H9 (cell line): ENCODE measurements at regions not wholly inside any gene's neighbourhood (a gene's known extent, or its start where the extent isn't known, plus 50 kb on each side); places are given as distances from the start of the nearest gene placed in this dataset.

Experiments used
- DNase-seq: peaks from one replicate; pipeline ENCODE4 v3.0.0-alpha.2; 2017
- H2AFZ ChIP-seq: one replicate; pipeline ENCODE4 v1.6.1; 2013; ENCODE audit warnings: mild to moderate bottlenecking, low read length, control low read depth, moderate library complexity
- H2AK5ac ChIP-seq: 2 replicates; pipeline ENCODE4 v1.6.1; 2013; ENCODE audit warnings: low read length, control low read depth, mixed read lengths; ENCODE audit not compliant: insufficient read length
- H2BK120ac ChIP-seq: one replicate; pipeline ENCODE4 v1.6.1; 2013; ENCODE audit warnings: low read depth, mild to moderate bottlenecking, low read length, control low read depth, inconsistent platforms; ENCODE audit not compliant: poor library complexity, severe bottlenecking
- H2BK12ac ChIP-seq: 2 replicates; pipeline ENCODE4 v1.6.1; 2013; ENCODE audit warnings: low read length, control low read depth, mixed read lengths, low read depth; ENCODE audit not compliant: insufficient read length
- H2BK15ac ChIP-seq: 2 replicates; pipeline ENCODE4 v1.6.1; 2013; ENCODE audit warnings: low read depth, low read length, control low read depth
- H2BK20ac ChIP-seq: one replicate; pipeline ENCODE4 v1.6.1; 2013; ENCODE audit warnings: low read depth, mild to moderate bottlenecking, low read length, control low read depth, inconsistent platforms; ENCODE audit not compliant: poor library complexity, severe bottlenecking
- H2BK5ac ChIP-seq: 2 replicates; pipeline ENCODE4 v1.6.1; 2013; ENCODE audit warnings: low read length, control low read depth, mixed read lengths; ENCODE audit not compliant: insufficient read length
- H3K14ac ChIP-seq: 2 replicates; pipeline ENCODE4 v1.6.1; 2013; ENCODE audit warnings: low read length, control low read depth; ENCODE audit not compliant: insufficient read depth
- H3K18ac ChIP-seq: 2 replicates; pipeline ENCODE4 v1.6.1; 2013; ENCODE audit warnings: low read depth, mild to moderate bottlenecking, mixed read lengths, low read length, control low read depth; ENCODE audit not compliant: insufficient read length
- H3K23ac ChIP-seq: 2 replicates; pipeline ENCODE4 v1.6.1; 2013; ENCODE audit warnings: low read length, control low read depth, mixed read lengths, low read depth; ENCODE audit not compliant: insufficient read length
- H3K23me2 ChIP-seq: 2 replicates; pipeline ENCODE4 v1.6.1; 2013; ENCODE audit warnings: low read depth, mild to moderate bottlenecking, mixed read lengths, low read length, control low read depth; ENCODE audit not compliant: insufficient read length, poor library complexity, severe bottlenecking
- H3K27ac ChIP-seq: 2 replicates; pipeline ENCODE4 v1.5.1; 2013; ENCODE audit warnings: low read length, control low read depth, mixed read lengths, low read depth; ENCODE audit not compliant: insufficient read length
- H3K27me3 ChIP-seq: 2 replicates; pipeline ENCODE4 v1.6.1; 2013; ENCODE audit warnings: low read length, control low read depth, inconsistent platforms; ENCODE audit not compliant: insufficient read depth
- H3K4ac ChIP-seq: 2 replicates; pipeline ENCODE4 v1.6.1; 2013; ENCODE audit warnings: low read depth, mild to moderate bottlenecking, control low read depth, inconsistent platforms, low read length, moderate library complexity
- H3K4me1 ChIP-seq: 2 replicates; pipeline ENCODE4 v1.6.1; 2013; ENCODE audit warnings: low read length, control low read depth, inconsistent platforms; ENCODE audit not compliant: insufficient read depth
- H3K4me2 ChIP-seq: 2 replicates; pipeline ENCODE4 v1.6.1; 2013; ENCODE audit warnings: low read length, control low read depth, mixed read lengths; ENCODE audit not compliant: insufficient read length, insufficient read depth
- H3K56ac ChIP-seq: 2 replicates; pipeline ENCODE4 v1.6.1; 2013; ENCODE audit warnings: low read depth, mild to moderate bottlenecking, mixed read lengths, low read length, control low read depth; ENCODE audit not compliant: insufficient read length
- H3K79me1 ChIP-seq: 2 replicates; pipeline ENCODE4 v1.6.1; 2013; ENCODE audit warnings: low read depth, mild to moderate bottlenecking, moderate library complexity, low read length, control low read depth, inconsistent platforms; ENCODE audit not compliant: insufficient read depth, poor library complexity, severe bottlenecking
- H3K79me2 ChIP-seq: 2 replicates; pipeline ENCODE4 v1.6.1; 2013; ENCODE audit warnings: low read length, control low read depth, inconsistent platforms; ENCODE audit not compliant: insufficient read depth
- H3K9ac ChIP-seq: 2 replicates; pipeline ENCODE4 v1.6.1; 2013; ENCODE audit warnings: low read length, control low read depth, mixed read lengths; ENCODE audit not compliant: insufficient read length; ENCODE audit errors: extremely low read depth
- H3K9me3 ChIP-seq: one replicate; pipeline ENCODE4 v1.6.1; 2013; ENCODE audit warnings: low read depth, low read length, inconsistent platforms; ENCODE audit not compliant: control insufficient read depth
- H3T11ph ChIP-seq: one replicate; pipeline ENCODE4 v1.6.1; 2013; ENCODE audit warnings: mild to moderate bottlenecking, low read length, control low read depth, inconsistent platforms
- H4K20me1 ChIP-seq: one replicate; pipeline ENCODE4 v1.6.1; 2013; ENCODE audit not compliant: control insufficient read depth, insufficient read length, insufficient read depth
- H4K5ac ChIP-seq: 2 replicates; pipeline ENCODE4 v1.6.1; 2013; ENCODE audit warnings: low read depth, mild to moderate bottlenecking, mixed read lengths, low read length, control low read depth; ENCODE audit not compliant: insufficient read length
- H4K8ac ChIP-seq: replicated peaks from 2 replicates; pipeline ENCODE4 v1.6.1; 2013; ENCODE audit warnings: low read length, control low read depth, mixed read lengths, low read depth; ENCODE audit not compliant: insufficient read length
- H4K91ac ChIP-seq: 2 replicates; pipeline ENCODE4 v1.6.1; 2013; ENCODE audit warnings: low read depth, mild to moderate bottlenecking, moderate library complexity, mixed read lengths, low read length, control low read depth; ENCODE audit not compliant: insufficient read length
- H3K27ac Mint-ChIP-seq, 3 experiments: 2 replicates in 2 of 3; 3 replicates in 1 of 3; pipeline ENCODE4 v1.8.0; 2020 to 2021; ENCODE audit warnings: mixed read lengths in 3 of 3, mild to moderate bottlenecking in 1 of 3, moderate library complexity in 1 of 3
- H3K27me3 Mint-ChIP-seq: 2 replicates; pipeline ENCODE4 v1.8.0; 2021; ENCODE audit warnings: low read depth, mild to moderate bottlenecking, moderate library complexity, mixed read lengths
- H3K36me3 Mint-ChIP-seq, 3 experiments: 2 replicates in 2 of 3; 3 replicates in 1 of 3; pipeline ENCODE4 v1.8.0; 2020 to 2021; ENCODE audit warnings: low read depth in 3 of 3, mixed read lengths in 3 of 3; ENCODE audit not compliant: insufficient read depth in 1 of 3
- H3K4me1 Mint-ChIP-seq, 2 experiments: 2 replicates each; pipeline ENCODE4 v1.8.0; 2020; ENCODE audit warnings: mixed read lengths in 2 of 2
- H3K4me3 Mint-ChIP-seq, 2 experiments: 2 replicates in 1 of 2; 3 replicates in 1 of 2; pipeline ENCODE4 v1.8.0; 2020 to 2021; ENCODE audit warnings: mild to moderate bottlenecking in 2 of 2, mixed read lengths in 2 of 2, moderate library complexity in 1 of 2
- H3K9me3 Mint-ChIP-seq, 2 experiments: 2 replicates in 1 of 2; 3 replicates in 1 of 2; pipeline ENCODE4 v1.8.0; 2020; ENCODE audit warnings: mild to moderate bottlenecking in 2 of 2, mixed read lengths in 2 of 2, moderate library complexity in 1 of 2
- CTCF ChIP-seq: fragments of 200-600 bp; sonication (generic); conservative IDR thresholded peaks from 3 replicates; pipeline ENCODE4 v1.8.0; 2021; ENCODE audit warnings: antibody characterized with exemption, mild to moderate bottlenecking
- WGBS: extraction: QIAGEN DNeasy Blood & Tissue Kit; methylation state at CpG from one replicate; pipeline ENCODE4 v1.1.7; 2013; ENCODE audit warnings: missing lambda C conversion rate, low lambda C conversion rate, mixed read lengths; ENCODE audit not compliant: insufficient read length; ENCODE audit errors: extremely low coverage; 5-methylcytosine and 5-hydroxymethylcytosine counted together

GRCh38 chr19:30204721-30205120 lies 167.5 kb upstream of the ZNF536 start:
- Mint-ChIP-seq H3K9me3 (peaks cover 0 to 3% of the 10 kb centered on the region in 2 experiments; a peak in 3 of 5 replicates), H3K36me3 (no peaks in the 10 kb centered on the region; a peak in 2 of 7 replicates), H3K27me3 (no peaks in the 10 kb centered on the region; the same call in 1 of the 2 replicates), H3K4me1 (no peaks in the 10 kb centered on the region), H3K27ac (peak overlapping the region in 1 of 3 experiments; percentile 74; a peak in 1 of 7 replicates), H3K4me3 (no peak overlapping the region)
- Histone ChIP-seq H4K5ac (no peak overlapping the region), H3K14ac (no peak overlapping the region), H3K9ac (no peak overlapping the region), H3K4me1 (no peaks in the 10 kb centered on the region), H3K56ac (no peak overlapping the region), H2BK5ac (no peak overlapping the region), H2BK120ac (no peak overlapping the region), H3K79me2 (no peaks in the 10 kb centered on the region), H2BK15ac (no peak overlapping the region), H3K4me2 (no peak overlapping the region), H2BK20ac (no peak overlapping the region), H3K9me3 (no peaks in the 10 kb centered on the region), H3K79me1 (no peaks in the 10 kb centered on the region), H3K27ac (no peak overlapping the region), H4K8ac (no peak overlapping the region), H3K23ac (no peak overlapping the region), H3K23me2 (no peaks in the 10 kb centered on the region), H3K18ac (no peak overlapping the region), H3K27me3 (no peaks in the 10 kb centered on the region), H2AFZ (no peak overlapping the region), H3T11ph (no peak overlapping the region), H2AK5ac (no peak overlapping the region), H4K91ac (no peak overlapping the region), H2BK12ac (no peak overlapping the region), H4K20me1 (no peaks in the 10 kb centered on the region), H3K4ac (no peak overlapping the region)
- no CpG with 5 or more reads among the region's 3 CpGs for whole genome bisulfite sequencing
- no peak for DNase-seq
- no peak for TF ChIP-seq CTCF
